HEK293T (cell line): ENCODE measurements at regions not wholly inside any gene's neighbourhood (a gene's known extent, or its start where the extent isn't known, plus 50 kb on each side); places are given as distances from the start of the nearest gene placed in this dataset.

Experiments
- CTCF ChIA-PET: fragments of 350-600 bp; formaldehyde crosslinking; extraction: SDS; loops from one replicate; lab custom pipeline; 2021; ENCODE audit warnings: antibody characterized with exemption, inconsistent platforms; lab: Yijun Ruan, JAX
- POLR2A ChIA-PET: fragments of 350-600 bp; formaldehyde crosslinking; extraction: SDS; loops from one replicate; lab custom pipeline; 2020; ENCODE audit warnings: antibody characterized with exemption, inconsistent platforms; lab: Yijun Ruan, JAX
- DNase-seq: peaks from one replicate; pipeline ENCODE4 v3.0.0; 2012; ENCODE audit warnings: mixed read lengths; ENCODE audit errors: extremely low spot score
- ARNT ChIP-seq: fragments of 450-650 bp; IDR thresholded peaks from 2 replicates; pipeline ENCODE4 v1.6.1; 2017; ENCODE audit warnings: mild to moderate bottlenecking
- BHLHE40 ChIP-seq: fragments of 450-650 bp; IDR thresholded peaks from 2 replicates; pipeline ENCODE4 v1.6.1; 2016; ENCODE audit warnings: mild to moderate bottlenecking, moderate library complexity, borderline replicate concordance
- CTBP1 ChIP-seq: fragments of 450-650 bp; IDR thresholded peaks from 2 replicates; pipeline ENCODE4 v1.6.1; 2016; ENCODE audit warnings: borderline replicate concordance
- ELF4 ChIP-seq: fragments of 450-650 bp; IDR thresholded peaks from 2 replicates; pipeline ENCODE4 v1.6.1; 2017; ENCODE audit warnings: antibody characterized with exemption
- FOXA1 ChIP-seq: fragments of 450-650 bp; IDR thresholded peaks from 2 replicates; pipeline ENCODE4 v1.6.1; 2016; ENCODE audit warnings: mild to moderate bottlenecking
- FOXK2 ChIP-seq: fragments of 450-650 bp; IDR thresholded peaks from 2 replicates; pipeline ENCODE4 v1.6.1; 2016; ENCODE audit warnings: mild to moderate bottlenecking
- FOXM1 ChIP-seq: fragments of 450-650 bp; IDR thresholded peaks from 2 replicates; pipeline ENCODE4 v1.6.1; 2017; ENCODE audit warnings: mild to moderate bottlenecking, borderline replicate concordance
- HDGF ChIP-seq: fragments of 450-650 bp; IDR thresholded peaks from 2 replicates; pipeline ENCODE4 v1.6.1; 2017; ENCODE audit warnings: antibody characterized with exemption, borderline replicate concordance
- L3MBTL2 ChIP-seq: fragments of 450-650 bp; conservative IDR thresholded peaks from 2 replicates; pipeline ENCODE4 v1.6.1; 2016; ENCODE audit warnings: mild to moderate bottlenecking
- LEF1 ChIP-seq: fragments of 450-650 bp; IDR thresholded peaks from 2 replicates; pipeline ENCODE4 v1.6.1; 2017; ENCODE audit warnings: mild to moderate bottlenecking, borderline replicate concordance
- NFRKB ChIP-seq: fragments of 450-650 bp; IDR thresholded peaks from 2 replicates; pipeline ENCODE4 v1.6.1; 2016; ENCODE audit warnings: mild to moderate bottlenecking, moderate library complexity
- PKNOX1 ChIP-seq: fragments of 450-650 bp; IDR thresholded peaks from 2 replicates; pipeline ENCODE4 v1.6.1; 2016
- SP1 ChIP-seq: fragments of 450-650 bp; IDR thresholded peaks from 2 replicates; pipeline ENCODE4 v1.6.1; 2017
- SUZ12 ChIP-seq: fragments of 450-650 bp; IDR thresholded peaks from 2 replicates; pipeline ENCODE4 v1.6.1; 2016; ENCODE audit warnings: mild to moderate bottlenecking
- TARDBP ChIP-seq: fragments of 450-650 bp; IDR thresholded peaks from 2 replicates; pipeline ENCODE4 v1.6.1; 2016
- ZNF384 ChIP-seq: fragments of 450-650 bp; IDR thresholded peaks from 2 replicates; pipeline ENCODE4 v1.6.1; 2016

- CTCF ChIA-PET: no interaction called here
- TF ChIP-seq L3MBTL2 (no peak), LEF1 (no peak), SUZ12 (no peak), ARNT (no peak), FOXM1 (no peak), SP1 (no peak), ELF4 (no peak)
- no peak for DNase-seq
- POLR2A ChIA-PET: no interaction called here
Measured at GRCh38 chrX:39938466-39938865, 159.3 kb downstream of the BCOR start.

GRCh38 chrX:39939678-39940077 lies 158.1 kb downstream of the BCOR start:
- POLR2A ChIA-PET: no interaction called here

GRCh38 chrX:39941332-39941920 lies 156.3 kb downstream of the BCOR start:
- ChIA-PET CTCF (no interaction called here), POLR2A (no interaction called here)
- TF ChIP-seq HDGF: no peak
- no peak for TF ChIP-seq L3MBTL2
- TF ChIP-seq FOXA1: no peak
- TF ChIP-seq BHLHE40: no peak
- TF ChIP-seq PKNOX1: no peak
- TF ChIP-seq FOXM1: no peak
- no peak for TF ChIP-seq LEF1
- TF ChIP-seq CTBP1: no peak
- TF ChIP-seq NFRKB: no peak
- no peak for TF ChIP-seq ARNT
- no peak for TF ChIP-seq TARDBP
- no peak for TF ChIP-seq SP1
- no peak for TF ChIP-seq SUZ12
- no peak for TF ChIP-seq ZNF384
- no peak for DNase-seq

More at GRCh38 chrX:39939678-39940077, 158.1 kb downstream of the BCOR start:
- TF ChIP-seq ARNT (no peak), NFRKB (no peak), FOXK2 (no peak), LEF1 (no peak), ZNF384 (no peak), FOXA1 (no peak), ELF4 (no peak), SP1 (no peak), TARDBP (no peak), L3MBTL2 (no peak), BHLHE40 (no peak), HDGF (no peak), PKNOX1 (no peak), SUZ12 (no peak)
- DNase-seq: no peak
- CTCF ChIA-PET: interaction anchor here (0.7 kb wide), 1 partner anchor 86 kb away, joined by 4 read pairs; no protein-coding TSS in a partner anchor

- POLR2A ChIA-PET: no interaction called here
- DNase-seq: no peak
- CTCF ChIA-PET: no interaction called here
- no peak for TF ChIP-seq FOXM1
- no peak for TF ChIP-seq BHLHE40
- TF ChIP-seq TARDBP: no peak
- TF ChIP-seq HDGF: no peak
- no peak for TF ChIP-seq SP1
- TF ChIP-seq LEF1: no peak
- no peak for TF ChIP-seq PKNOX1
- TF ChIP-seq L3MBTL2: no peak
- TF ChIP-seq CTBP1: no peak
- TF ChIP-seq ZNF384: no peak
- TF ChIP-seq ARNT: no peak
- TF ChIP-seq FOXA1: no peak
- no peak for TF ChIP-seq SUZ12
- no peak for TF ChIP-seq FOXK2
- no peak for TF ChIP-seq NFRKB
- TF ChIP-seq ELF4: no peak
Measured at GRCh38 chrX:39944416-39944815, 153.3 kb downstream of the BCOR start.

- no peak for DNase-seq
- ChIA-PET POLR2A (no interaction called here), CTCF (no interaction called here)
- no peak for TF ChIP-seq HDGF
- TF ChIP-seq TARDBP: no peak
- no peak for TF ChIP-seq ELF4
- no peak for TF ChIP-seq LEF1
- TF ChIP-seq CTBP1: no peak
- no peak for TF ChIP-seq PKNOX1
- TF ChIP-seq FOXM1: no peak
- TF ChIP-seq ZNF384: no peak
- TF ChIP-seq NFRKB: no peak
- no peak for TF ChIP-seq SUZ12
- no peak for TF ChIP-seq FOXK2
- TF ChIP-seq BHLHE40: no peak
- TF ChIP-seq SP1: no peak
- TF ChIP-seq FOXA1: no peak
- no peak for TF ChIP-seq L3MBTL2
- TF ChIP-seq ARNT: no peak
Measured at GRCh38 chrX:39945709-39946108, 152.0 kb downstream of the BCOR start.
